SH-SY5Y (cell line): ENCODE measurements at regions not wholly inside any gene's neighbourhood (a gene's known extent, or its start where the extent isn't known, plus 50 kb on each side); places are given as distances from the start of the nearest gene placed in this dataset.

Source experiments
- GATA2 ChIP-seq: IDR thresholded peaks from 2 replicates; pipeline ENCODE4 v1.6.1; 2011; ENCODE audit warnings: mild to moderate bottlenecking, low read depth, low read length
- GATA3 ChIP-seq: IDR thresholded peaks from 2 replicates; pipeline ENCODE4 v1.6.1; 2011; ENCODE audit warnings: low read depth, mild to moderate bottlenecking, low read length, moderate library complexity

DNA sequence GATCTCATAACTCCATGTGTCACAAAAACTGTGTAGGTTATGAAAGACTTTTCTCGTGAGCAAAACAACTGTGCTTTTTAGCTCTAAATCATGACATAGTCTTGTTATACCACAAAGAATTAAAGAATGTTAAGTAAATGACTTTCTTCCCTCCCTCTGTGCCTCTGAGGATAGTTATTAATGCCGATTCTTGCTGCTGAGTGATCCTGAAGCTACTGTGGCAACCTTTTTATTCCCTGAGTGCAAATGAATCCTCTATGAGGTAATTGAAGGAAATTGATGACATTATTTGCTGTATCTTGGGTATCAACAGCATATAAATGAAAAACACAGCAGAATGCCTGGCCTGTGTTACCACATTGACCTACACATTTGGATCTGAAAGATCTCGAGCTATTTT is 142.2 kb upstream of the HDAC9 start:
- no peak for TF ChIP-seq GATA3
- TF ChIP-seq GATA2: no peak

DNA sequence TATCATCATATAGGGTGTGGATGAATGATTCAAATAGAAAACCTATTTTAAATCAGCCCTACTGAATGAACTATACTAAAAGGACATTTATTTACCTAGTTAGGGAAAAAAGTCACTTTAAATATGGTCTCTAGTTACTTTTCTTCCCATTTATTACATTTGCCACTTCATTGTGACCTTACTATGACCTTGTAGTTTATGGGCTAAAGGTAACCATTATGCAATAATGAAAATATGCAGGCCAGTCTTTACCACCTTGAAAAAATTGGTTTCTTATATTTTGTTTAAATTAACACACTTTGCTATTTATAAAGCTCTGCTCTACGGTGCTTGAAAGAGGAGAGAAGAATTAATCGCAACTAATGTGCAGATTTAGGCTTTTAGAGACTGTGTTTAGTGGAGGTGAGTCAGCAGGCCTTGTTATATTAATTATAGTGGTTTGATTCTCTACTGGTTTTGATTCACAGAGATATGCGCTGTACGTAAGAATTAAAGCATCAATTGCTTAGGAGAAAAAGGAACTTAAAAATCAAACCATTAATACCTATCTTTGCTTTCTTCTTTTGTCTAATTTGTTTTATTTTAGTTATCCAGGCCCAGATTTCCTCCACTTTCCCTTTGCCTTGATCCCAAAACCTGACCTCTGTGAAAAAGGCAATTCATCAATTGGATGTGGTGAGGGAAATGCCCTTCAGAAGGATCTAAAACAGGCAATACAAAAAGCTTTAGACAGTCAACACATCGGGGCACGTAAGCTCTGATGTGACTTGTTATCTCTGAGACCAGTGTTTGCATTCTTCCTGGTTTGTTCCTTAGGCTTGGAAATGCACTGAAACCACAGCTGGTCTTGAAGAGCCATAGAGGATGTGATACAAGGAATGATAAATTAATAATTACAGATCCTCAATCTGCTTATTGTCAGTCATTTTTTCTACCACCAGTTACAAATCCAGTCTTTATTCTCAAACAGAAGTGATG is 141.2 kb upstream of the HDAC9 start:
- TF ChIP-seq GATA2: no peak
- TF ChIP-seq GATA3: no peak

DNA sequence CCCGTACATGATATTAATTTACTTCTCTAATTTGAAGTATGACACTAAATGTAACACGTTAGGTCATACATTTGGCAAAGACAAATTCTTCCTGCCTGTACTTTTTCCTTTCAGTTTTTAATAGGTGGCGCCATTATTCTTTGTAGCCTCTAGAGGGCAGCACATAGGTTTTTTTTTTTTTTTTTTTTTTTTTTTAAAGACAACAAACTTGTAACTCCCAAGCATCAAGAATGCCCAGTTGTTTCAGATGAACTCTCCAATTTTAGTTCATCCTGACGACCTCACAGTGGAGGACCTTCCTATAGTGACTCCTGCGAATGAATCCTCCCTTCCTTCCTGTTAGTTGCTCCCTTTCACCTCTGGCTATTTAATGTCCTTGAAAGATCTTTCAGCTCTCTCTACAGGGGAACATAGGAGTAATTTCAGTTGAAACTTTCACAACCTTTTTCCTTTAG is 139.3 kb upstream of the HDAC9 start:
- TF ChIP-seq GATA2 (no peak), GATA3 (no peak)

DNA sequence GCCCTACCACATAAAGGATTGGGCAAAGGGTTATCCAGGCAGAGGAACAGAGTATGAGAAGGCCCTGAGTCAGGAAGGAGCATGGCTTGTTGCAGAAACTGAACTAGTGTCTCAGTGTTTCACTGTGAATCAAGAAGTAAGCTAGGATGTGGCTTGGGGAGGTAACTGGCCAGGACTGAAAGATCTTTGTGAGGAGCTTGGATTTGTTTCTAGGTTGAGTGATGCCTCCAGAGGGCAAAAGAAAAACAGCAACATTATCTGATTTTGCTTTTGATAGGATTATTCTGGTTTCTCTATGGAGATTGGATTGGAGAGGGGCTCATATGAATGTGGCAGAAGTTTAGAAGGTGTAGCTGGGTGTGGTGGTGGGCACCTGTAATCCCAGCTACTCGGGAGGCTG is 137.9 kb upstream of the HDAC9 start:
- TF ChIP-seq GATA2 (no peak), GATA3 (no peak)

DNA sequence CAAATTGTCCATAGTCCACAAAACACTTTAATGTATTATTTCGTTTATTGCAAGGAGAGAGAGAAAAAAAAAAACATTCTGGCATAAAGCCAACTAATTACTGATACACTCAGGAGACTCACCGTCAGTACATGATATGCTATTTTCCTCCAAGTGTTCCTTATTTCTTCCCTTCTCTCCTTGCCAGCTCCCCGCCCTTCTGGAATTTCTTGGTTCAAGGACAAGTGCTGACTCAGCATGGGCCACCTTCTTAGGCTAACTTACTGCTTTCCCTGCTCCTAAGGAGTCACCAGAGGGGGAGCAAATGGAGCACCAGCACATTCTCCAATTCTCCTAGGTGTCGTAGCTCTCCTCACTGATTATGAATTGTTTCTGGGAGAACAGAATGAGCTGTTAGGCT is 133.8 kb upstream of the HDAC9 start:
- TF ChIP-seq GATA3: no peak
- no peak for TF ChIP-seq GATA2

DNA sequence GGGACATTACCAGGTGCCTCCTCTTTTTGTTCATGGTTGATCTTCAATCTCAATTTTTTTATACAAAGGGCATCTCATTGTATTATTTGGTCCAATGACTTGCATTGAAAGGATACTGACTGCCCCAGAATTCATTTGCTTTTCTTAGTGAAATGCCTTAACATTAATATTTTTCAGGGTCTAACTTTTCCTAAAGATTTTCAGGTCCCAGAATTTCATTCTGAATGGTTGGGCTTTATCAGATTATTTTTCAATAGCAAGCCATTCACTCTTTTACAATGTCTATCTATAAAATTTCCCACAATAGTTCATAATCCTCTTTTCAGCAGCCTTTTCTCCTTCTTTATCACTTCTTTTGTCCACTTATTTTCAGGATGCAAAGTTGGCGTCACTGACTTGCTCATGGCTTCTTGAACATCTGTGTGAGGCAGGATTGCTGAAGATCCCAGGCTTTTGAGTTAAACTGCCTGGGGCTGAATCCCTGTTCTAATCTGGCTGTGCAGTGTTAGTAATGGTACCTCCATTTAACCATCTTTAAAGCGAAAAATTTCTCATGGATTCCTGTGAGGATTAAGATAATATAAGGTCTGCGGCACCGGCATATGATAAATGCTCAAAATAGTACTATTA is 131.7 kb upstream of the HDAC9 start:
- TF ChIP-seq GATA2 (no peak), GATA3 (no peak)

DNA sequence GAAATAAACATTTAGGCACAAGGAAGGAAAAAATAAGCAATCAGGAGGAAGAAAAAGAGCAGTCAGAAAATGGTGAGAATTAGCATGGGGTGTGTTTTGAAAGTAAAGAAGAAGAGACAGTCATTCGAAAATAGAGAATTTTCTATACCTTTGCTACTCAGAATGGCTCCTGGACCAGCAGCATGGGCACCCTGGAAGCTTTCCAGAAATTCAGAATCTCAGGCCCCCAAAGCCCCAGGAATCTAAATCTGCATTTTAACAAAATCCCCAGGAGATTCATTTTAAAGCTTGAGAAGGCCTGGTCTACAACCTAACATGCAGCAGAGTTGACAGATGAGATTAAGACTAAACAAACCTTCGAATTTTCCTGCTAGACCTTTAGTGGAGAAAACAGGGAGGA is 131.2 kb upstream of the HDAC9 start:
- TF ChIP-seq GATA3 (no peak), GATA2 (no peak)

DNA sequence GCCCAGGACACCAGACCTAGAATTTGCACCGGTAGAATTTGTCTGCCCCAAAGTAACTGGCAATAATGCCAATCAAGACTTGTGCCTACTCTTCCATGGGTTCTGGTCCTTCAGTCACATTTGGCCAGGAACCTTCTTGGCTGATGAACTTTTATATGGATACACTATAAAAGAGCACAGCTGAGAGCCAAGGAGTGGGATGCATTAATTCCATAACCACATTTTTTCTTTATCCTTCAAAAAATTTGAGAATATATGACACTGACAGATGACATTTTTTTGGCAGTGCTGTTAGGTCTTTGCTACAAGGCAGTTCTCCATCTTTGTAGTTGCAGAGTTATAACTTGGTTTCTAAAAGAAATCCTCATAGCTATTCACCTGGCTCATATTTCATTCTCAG is 129.2 kb upstream of the HDAC9 start:
- TF ChIP-seq GATA3 (no peak), GATA2 (no peak)

DNA sequence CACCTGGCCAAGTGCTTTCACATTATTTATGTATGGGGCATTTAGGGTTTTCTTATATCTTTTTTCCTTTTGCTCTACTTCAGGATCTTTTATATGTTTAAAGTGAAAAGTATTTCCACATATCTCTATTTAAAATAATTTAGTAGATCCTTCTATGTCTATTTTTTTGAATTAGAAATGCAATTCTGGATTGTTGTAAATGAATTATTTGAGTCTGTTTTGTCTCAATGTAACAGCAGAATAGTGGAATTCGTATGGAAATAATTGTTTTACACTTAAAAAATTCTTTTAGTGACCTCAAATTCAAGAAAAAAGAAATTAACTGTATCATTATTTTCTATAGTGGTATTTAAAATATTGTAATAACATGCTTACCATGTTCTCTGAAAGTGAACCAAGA is 126.5 kb upstream of the HDAC9 start:
- TF ChIP-seq GATA3: no peak
- TF ChIP-seq GATA2: no peak

DNA sequence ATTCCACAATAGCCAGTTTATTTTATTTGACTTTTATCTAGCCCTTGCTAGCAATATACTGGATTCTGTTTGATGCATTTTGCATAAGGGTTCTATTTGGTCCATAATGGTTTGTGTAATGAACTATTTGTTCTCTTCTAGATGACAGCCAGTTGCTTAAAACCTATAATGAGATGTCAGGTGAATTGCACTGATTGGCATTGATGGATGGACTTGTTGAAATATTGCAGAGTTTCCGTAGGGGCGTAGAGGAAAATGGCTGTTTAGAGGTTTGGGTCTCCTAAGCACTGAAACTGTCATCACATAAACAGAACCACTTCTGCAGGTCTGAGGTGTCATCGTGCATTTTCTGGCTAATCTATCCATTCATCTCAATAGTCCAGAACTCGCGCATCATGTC is 124.9 kb upstream of the HDAC9 start:
- TF ChIP-seq GATA3: no peak
- TF ChIP-seq GATA2: no peak

DNA sequence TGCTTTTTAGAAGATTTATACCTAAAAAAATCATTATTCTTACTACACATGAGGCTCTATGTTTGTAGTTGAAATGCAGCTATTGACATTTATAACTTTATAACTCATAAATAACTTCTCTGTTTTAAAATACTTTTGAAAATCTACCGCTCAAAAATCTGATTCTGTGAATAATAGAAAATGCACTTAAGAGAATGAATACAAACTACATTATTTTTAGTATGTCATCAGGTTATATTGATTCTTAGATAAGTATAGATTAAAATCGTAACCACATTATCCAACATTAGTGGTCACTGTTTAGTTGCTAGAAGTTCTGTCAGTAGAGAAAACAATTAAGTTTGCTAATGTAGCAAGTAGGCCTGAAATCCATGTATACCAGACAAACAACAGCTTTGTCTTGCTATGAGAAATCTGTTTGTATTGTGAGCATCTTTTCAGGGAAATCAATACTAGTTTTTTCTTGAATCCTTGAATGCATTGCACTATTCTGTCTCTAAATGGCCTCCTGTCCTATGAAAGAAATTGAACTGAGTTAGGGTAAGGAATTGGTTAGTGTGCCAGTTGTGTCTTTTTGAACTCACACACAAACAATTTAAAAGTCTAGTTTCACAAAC is 116.5 kb upstream of the HDAC9 start:
- no peak for TF ChIP-seq GATA2
- peak; percentile 67 for TF ChIP-seq GATA3

DNA sequence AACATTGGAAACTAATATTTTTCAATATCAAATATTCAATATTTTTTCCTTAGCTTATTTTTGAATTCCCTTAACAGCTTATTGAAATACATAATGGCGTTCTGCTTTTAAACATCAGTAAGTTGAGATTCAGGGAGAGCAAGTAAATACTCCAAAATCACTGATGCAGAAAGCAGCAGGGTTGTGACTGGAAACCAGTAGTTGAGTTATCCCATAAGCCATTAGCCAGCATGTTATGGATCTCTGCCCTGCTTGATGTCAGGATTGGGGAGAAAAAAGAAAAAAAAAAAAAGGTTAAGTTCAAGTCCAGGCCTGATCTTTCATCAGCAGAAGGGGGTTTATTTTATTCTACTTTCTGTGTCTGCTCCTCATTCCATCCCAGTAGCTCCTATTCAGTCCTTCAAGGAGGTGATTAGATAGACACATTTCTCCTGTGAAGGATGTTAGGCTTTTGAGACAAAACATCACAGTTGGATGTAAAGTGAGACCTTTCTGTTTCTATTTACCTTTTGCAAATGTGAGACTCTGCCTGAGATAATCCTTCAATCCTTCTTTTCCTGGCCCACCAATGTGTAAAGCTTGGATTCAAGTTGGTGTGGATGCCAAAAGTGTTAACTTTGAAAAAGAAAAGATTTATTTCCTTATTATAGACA is 110.9 kb upstream of the HDAC9 start:
- TF ChIP-seq GATA2: no peak
- no peak for TF ChIP-seq GATA3

DNA sequence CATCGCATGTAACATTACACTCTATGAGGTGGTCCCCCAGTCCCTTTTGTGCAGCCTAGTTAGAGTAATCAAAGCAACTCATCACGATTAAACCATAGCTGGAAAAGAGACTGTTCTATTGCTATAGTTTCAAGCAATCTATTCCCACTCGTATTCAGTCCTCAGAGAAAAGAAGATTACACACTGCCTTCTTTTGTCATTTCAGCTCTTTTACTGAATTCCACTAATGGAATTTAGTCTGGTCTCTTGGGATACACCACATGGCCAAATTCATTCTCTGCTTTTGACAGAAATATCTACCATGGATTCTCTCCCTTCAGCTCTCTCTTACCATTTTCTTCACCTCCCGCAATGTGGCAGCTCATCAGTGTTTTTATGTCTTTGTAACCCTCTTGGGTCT is 108.9 kb upstream of the HDAC9 start:
- TF ChIP-seq GATA2 (no peak), GATA3 (no peak)

DNA sequence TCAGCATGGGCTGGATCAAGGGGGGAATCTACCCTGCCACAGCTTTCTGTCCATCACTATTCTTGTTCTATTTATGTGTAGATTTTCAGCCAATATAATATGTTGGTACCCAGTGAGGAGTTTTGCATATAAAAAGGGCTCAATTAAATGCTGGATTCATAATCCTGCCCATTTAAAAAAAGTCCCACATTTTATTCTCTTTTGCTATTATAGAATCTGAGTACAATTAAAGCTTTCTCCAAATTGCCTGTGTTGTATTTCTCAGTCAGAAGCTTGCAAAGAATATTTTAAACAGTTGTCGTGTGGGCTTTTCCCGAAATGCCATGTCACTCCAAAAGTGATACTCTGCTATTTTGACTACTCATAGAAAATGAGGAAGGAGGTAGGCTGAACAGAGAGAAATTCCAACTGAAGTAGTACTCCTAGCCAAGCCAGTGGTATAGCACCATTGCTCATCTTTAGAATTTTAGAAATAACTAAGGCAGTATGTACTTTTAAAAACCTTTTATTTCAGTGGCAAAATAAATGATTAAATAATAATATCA is 108.3 kb upstream of the HDAC9 start:
- no peak for TF ChIP-seq GATA3
- no peak for TF ChIP-seq GATA2

DNA sequence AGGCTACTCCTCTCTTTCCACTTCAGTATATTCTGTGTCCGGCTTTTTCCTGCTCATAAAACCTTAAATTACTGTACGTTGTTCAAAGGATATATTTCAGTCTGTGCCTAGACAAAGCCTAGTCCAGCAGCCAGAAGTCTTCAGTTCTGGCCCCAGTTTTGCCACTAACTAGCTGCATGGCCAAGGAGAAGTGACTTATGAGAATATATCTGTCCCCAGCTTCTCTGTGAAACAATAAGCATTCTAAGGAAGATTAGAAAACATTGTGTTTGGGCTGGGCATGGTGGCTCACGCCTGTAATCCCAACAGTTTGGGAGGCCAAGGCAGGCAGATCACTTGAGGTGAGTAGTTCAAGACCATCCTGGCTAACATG is 105.0 kb upstream of the HDAC9 start:
- no peak for TF ChIP-seq GATA2
- TF ChIP-seq GATA3: no peak
